COLO668 (cell line): ENCODE measurements at regions not wholly inside any gene's neighbourhood (a gene's known extent, or its start where the extent isn't known, plus 50 kb on each side); places are given as distances from the start of the nearest gene placed in this dataset.

Experiments used
- DNase-seq: peaks from one replicate; lab custom pipeline; 2025; ENCODE audit not compliant: unreplicated experiment; lab: John Stamatoyannopoulos, UW

DNA sequence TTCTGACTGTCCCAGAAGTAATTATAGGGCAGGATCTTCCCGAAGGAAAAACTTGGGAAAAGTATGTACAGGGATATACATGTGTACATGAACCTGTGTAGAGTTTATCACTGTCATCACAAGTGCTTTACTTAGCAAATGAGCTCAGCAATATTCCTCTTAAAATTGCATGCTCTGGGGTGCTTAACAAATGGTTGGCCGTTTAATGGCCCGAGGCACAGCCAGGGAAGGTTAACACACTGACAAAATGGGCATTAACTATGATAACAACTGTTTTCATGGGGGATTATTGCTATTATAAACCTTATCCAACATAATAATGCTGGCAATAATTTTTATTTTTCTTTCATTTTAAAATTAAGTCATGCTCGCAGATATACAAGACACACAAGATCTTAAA is 459.3 kb downstream of the TUSC7 start:
- DNase-seq = no peak

- no peak for DNase-seq
These were observed 460.5 kb downstream of the TUSC7 start for GRCh38 chr3:117170094-117170493.

- no peak for DNase-seq
These were observed 461.5 kb downstream of the TUSC7 start for GRCh38 chr3:117171124-117171523.

- DNase-seq = no peak
These were observed 462.8 kb downstream of the TUSC7 start for GRCh38 chr3:117172426-117172825.

DNA sequence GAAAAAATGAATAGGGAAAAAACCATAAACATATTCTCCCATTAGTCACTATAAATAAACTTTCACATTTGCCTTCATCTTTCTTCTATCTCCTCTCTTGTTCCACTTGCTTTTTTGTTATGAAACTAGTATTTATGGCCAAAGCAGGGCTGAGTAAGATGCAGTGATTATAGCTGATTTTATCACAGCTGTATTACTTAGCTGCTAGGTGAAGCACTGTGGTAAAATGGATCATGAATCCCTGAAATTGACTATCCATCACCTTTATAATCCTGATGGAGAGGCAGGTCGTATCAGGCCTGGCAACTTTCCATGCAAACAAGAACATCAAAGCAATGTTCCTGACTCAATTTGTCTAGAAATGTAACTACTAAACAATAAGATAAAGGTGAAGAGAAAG is 471.6 kb downstream of the TUSC7 start:
- DNase-seq = no peak

- DNase-seq = no peak
These were observed 475.0 kb downstream of the TUSC7 start for GRCh38 chr3:117184574-117184973.

DNA sequence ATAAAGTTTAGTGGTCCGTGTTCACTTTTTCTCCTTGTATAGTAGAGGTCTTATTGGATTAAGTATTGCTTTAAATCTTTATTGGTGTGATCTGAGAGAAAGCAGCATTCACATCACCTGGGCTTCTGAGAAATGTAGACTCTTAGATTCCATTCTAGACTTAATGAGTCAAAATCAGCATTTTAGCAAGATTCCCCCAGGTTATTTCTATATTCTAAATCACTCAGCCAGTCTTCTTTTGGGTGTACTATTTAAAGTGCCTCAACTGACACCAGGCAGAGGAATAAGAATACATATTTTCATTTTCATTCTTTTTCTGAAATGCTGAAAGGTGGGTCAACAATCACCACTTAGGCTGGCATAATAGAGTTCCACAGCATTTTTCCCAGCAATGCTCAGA is 481.7 kb downstream of the TUSC7 start:
- DNase-seq = no peak

- no peak for DNase-seq
These were observed 483.3 kb downstream of the TUSC7 start for GRCh38 chr3:117192888-117193287.

DNA sequence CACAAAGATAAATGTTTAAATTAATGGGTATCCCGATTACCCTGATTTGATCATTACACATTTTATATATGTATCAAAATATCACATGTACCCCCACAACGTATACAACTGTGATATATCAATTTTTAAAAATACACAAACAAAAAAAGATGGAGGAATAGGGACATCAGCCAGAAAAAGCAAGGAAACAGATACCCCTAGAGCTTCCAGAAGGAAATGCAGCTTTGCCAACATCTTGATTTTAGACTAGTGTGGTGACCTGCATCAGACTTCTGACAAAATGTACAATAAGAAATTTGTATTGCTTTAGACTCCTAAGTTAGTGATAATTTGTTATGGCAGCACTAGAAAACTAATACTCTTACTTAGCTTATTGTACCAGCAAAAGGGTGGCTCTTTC is 483.8 kb downstream of the TUSC7 start:
- DNase-seq = no peak

- DNase-seq = no peak
These were observed 485.5 kb downstream of the TUSC7 start for GRCh38 chr3:117195034-117195433.

DNA sequence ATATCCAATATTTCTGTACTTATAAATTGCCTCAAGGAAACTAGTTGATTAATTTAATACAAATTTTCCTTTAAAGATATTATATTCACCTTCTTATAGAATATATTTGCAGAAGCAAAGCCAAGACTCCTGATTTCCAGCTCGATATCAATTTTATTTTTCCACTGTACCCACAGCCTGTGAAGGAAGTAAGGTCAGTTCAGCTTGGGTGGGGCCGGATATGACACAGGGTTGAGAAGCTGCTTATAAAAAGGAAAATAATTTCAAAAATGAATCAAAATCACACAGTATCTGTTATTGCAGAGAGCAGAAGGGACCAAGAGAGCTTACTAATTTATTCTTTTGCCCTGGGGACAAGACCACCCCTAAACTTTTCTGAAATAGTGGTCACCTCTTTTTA is 491.4 kb downstream of the TUSC7 start:
- no peak for DNase-seq

GRCh38 chr3:117201901-117202774 is 492.6 kb downstream of the TUSC7 start:
- DNase-seq = no peak

GRCh38 chr3:117217355-117217754 is 507.8 kb downstream of the TUSC7 start:
- DNase-seq = no peak

DNA sequence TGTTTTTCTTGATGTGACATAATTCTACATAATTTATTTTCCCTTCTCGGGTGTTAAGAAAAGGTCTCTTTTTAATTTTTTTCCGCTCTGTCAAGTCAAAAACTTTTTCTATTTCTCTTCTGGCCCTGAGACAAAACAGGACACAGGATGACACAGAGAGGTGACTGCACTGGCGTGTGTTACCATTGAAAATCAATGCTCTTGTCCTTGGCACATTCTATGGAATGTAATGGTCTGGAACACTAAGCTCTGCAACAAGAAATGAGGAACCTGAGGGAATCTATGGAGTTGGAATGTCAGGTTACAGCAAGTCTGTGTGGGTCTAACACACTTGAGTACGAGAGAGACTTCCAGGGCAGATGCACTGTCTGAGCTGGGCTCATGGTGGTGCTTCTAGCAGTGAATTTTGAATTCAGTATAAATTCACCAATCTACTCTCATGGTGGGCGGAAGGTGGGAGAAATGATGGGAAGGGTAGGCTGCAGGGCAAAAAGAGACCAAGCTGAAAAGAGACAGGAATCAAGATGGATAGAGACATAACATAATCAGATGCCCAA is 508.3 kb downstream of the TUSC7 start:
- no peak for DNase-seq

- no peak for DNase-seq
These were observed 509.1 kb downstream of the TUSC7 start for GRCh38 chr3:117218641-117219048.

DNA sequence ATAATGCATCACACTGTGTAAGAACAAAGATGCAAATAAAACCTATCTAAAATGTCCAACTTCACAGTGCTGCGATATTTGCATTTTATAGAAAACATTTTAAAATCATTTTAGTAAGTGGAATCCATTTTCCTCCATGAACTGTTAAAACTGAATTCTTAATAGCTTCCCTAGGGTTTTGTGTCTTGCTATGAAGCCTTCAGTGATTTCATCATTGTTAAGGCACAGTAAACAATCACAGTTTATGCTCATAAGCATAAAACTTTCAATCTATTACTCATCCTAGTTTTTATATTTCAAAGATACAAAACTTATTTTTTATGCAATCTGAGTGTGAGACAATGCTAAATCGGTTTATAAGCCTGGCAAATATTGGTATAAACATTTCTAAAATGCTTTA is 509.7 kb downstream of the TUSC7 start:
- DNase-seq = no peak

GRCh38 chr3:117226932-117227331 is 517.4 kb downstream of the TUSC7 start:
- DNase-seq = no peak

DNA sequence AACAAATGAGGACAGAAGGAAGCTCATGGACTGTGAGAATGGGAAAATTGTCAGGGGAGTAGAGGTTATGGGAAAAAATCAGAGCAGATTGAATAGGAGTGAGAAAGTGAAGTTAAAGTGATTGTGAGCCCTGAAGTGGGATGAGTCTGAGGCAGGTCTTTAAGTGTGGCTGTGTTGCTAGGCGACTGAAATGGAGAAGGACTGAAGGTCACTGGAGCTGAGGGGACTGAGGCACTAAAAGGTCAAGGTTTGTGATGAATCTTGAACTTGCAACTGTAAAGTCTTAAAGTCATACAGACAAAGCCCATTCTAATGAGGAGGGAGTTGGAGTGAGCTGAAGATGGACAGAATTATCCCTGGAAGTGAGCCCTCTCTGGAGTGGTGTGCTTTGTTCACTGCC is 518.9 kb downstream of the TUSC7 start:
- no peak for DNase-seq

GRCh38 chr3:117230924-117231323 is 521.3 kb downstream of the TUSC7 start:
- no peak for DNase-seq

DNA sequence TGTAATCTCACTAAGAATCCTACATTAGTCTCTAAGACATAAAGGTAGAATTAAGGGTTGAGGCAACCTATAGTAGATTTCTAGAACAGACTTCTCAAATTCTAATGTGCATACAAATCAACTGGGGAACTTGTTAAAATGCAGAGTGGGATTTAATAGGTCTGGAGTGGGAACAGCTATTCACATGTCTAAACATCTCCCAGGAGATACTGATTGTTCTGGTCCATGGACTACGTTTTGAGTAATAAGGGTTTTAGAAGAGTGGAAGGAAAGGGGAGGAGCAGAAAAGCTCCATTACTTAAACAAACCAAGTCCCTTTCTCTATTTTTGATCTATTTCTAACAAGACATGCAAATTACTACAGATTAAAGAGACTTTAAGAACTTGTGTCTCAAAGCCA is 524.8 kb downstream of the TUSC7 start:
- no peak for DNase-seq

DNA sequence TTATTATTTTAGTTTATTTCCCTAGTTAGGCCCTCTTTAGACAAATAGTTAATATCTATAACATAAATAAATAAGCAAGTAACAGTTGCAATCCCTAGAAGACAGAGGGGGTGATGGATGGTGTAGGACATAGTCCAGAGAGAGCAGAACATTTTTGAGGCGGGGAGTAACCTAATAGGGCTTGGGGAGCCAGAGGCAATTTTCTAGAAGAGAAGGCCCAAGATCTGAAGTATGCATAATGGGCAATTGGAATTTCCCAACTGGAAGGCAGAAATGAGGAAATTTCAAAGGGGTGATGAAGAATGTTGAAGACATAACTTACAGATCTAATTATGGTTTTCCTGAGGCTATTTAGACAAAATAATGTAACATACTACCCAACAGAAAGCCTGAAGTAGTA is 525.7 kb downstream of the TUSC7 start:
- DNase-seq = no peak

DNA sequence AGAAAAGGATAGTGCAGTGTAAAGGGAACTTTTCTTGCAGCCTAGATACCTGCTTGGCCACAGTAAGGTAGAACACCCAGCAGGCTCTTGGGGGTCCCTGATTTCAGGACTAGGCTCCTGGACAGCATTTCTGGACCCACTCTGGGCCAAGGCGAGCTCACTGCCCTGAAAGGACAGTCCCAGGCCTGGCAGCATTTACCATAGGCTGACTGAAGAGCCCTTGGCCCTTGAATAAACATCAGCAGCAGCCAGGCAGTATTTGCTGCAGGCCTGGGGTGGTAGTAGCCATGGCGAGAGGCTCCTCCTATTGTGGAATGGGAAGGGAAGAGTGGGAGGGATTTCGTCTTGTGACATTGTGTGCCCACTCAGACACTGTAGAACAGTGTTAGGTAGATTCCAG is 529.2 kb downstream of the TUSC7 start:
- peak; percentile 5 for DNase-seq

- DNase-seq = no peak
These were observed 534.1 kb downstream of the TUSC7 start for GRCh38 chr3:117243657-117244056.
